Naive thymus-derived CD8-positive, alpha-beta T cell (primary cell): ENCODE measurements at regions not wholly inside any gene's neighbourhood (a gene's known extent, or its start where the extent isn't known, plus 50 kb on each side); places are given as distances from the start of the nearest gene placed in this dataset.

ENCODE experiments used
- ATAC-seq, 2 donors: fragments of 150-1000 bp; cut with Tn5 transposase in 1 of 2; sonication (Bioruptor Pico), chemical (Tn5 transposase) in 1 of 2; 1 replicate in 1 of 2; 2 replicates in 1 of 2; pipeline ENCODE4 v1.10.0; 2021; ENCODE audit warnings: mild to moderate bottlenecking in 2 of 2, moderate library complexity in 2 of 2
- POLR2A ChIA-PET: fragments of 350-600 bp; sonication (Branson Sonifier 250); formaldehyde crosslinking; loops from one replicate; lab custom pipeline; 2021; ENCODE audit warnings: antibody characterized with exemption; lab: Charles Lee
- DNase-seq, 10 donors: peaks; one replicate each; pipeline versions ENCODE4 v3.0.0 to v3.0.0-alpha.2; 2020 to 2022
- H3K27ac Mint-ChIP-seq, 10 donors: one replicate each; pipeline ENCODE4 v1.8.0; 2020 to 2022; ENCODE audit warnings: mild to moderate bottlenecking in 10 of 10, mixed read lengths in 10 of 10, moderate library complexity in 4 of 10, inconsistent platforms in 1 of 10
- H3K27me3 Mint-ChIP-seq, 5 donors: one replicate each; pipeline ENCODE4 v1.8.0; 2021 to 2022; ENCODE audit warnings: mixed read lengths in 5 of 5
- H3K36me3 Mint-ChIP-seq, 3 donors: one replicate each; pipeline ENCODE4 v1.8.0; 2020 to 2022; ENCODE audit warnings: mixed read lengths in 3 of 3, mild to moderate bottlenecking in 2 of 3, inconsistent platforms in 1 of 3
- H3K4me1 Mint-ChIP-seq, 4 donors: one replicate each; pipeline ENCODE4 v1.8.0; 2021 to 2022; ENCODE audit warnings: mixed read lengths in 4 of 4
- H3K4me3 Mint-ChIP-seq, 10 donors: one replicate each; pipeline ENCODE4 v1.8.0; 2020 to 2022; ENCODE audit warnings: mild to moderate bottlenecking in 10 of 10, mixed read lengths in 10 of 10, moderate library complexity in 6 of 10, inconsistent platforms in 1 of 10
- H3K9me3 Mint-ChIP-seq, 9 donors: one replicate each; pipeline ENCODE4 v1.8.0; 2020 to 2022; ENCODE audit warnings: mixed read lengths in 9 of 9, mild to moderate bottlenecking in 3 of 9, inconsistent platforms in 1 of 9, moderate library complexity in 1 of 9

DNA sequence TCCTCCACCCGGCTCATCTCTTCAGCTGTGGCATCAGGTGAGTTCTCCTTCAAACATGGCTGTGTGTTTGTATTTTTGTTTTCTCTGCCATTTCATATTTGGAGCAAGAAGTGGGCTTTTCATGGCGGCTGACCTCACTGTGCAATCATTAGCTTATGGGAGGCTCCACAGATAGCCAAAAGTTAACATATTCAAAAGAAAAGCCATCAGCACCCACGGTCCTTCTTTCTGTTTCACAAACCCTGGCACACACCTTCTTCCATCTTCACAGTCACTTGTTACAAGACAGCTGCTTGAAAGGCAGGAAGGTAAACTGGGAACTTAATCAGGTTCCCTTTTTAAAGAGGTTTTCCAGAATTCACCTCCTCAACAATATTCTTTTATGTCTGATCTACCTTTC is 69.3 kb upstream of the ATP12A start:
- Mint-ChIP-seq H3K27me3 (no peaks in the 10 kb centered on the region), H3K4me3 (no peak overlapping the region), H3K4me1 (peaks cover 7 to 26% (median 14%) of the 10 kb centered on the region in 4 donors), H3K9me3 (no peaks in the 10 kb centered on the region), H3K27ac (no peak overlapping the region), H3K36me3 (no peaks in the 10 kb centered on the region)
- ATAC-seq (no peak), DNase-seq (no peak)
- POLR2A ChIA-PET, result no interaction called here

GRCh38 chr13:24612726-24613125 is 67.5 kb upstream of the ATP12A start:
- H3K27me3 Mint-ChIP-seq, result no peaks in the 10 kb centered on the region
- no peak overlapping the region for H3K4me3 Mint-ChIP-seq
- H3K9me3 Mint-ChIP-seq, result no peaks in the 10 kb centered on the region
- ATAC-seq (no peak), DNase-seq (no peak)
- H3K36me3 Mint-ChIP-seq, result no peaks in the 10 kb centered on the region
- POLR2A ChIA-PET, result no interaction called here
- H3K27ac Mint-ChIP-seq, result no peak overlapping the region
- peaks cover 8 to 25% (median 17%) of the 10 kb centered on the region in 4 donors for H3K4me1 Mint-ChIP-seq

GRCh38 chr13:24613128-24613527 is 67.1 kb upstream of the ATP12A start:
- H3K9me3 Mint-ChIP-seq, result no peaks in the 10 kb centered on the region
- peaks cover 12 to 29% (median 21%) of the 10 kb centered on the region in 4 donors for H3K4me1 Mint-ChIP-seq
- DNase-seq (no peak), ATAC-seq (no peak)
- no peaks in the 10 kb centered on the region for H3K36me3 Mint-ChIP-seq
- H3K27ac Mint-ChIP-seq, result peak overlapping the region in 1 of 10 donors; percentile 65
- H3K27me3 Mint-ChIP-seq, result no peaks in the 10 kb centered on the region
- POLR2A ChIA-PET, result no interaction called here
- no peak overlapping the region for H3K4me3 Mint-ChIP-seq

- DNase-seq (no peak), ATAC-seq (no peak)
- POLR2A ChIA-PET, result no interaction called here
- peaks cover 18 to 35% (median 27%) of the 10 kb centered on the region in 4 donors for H3K4me1 Mint-ChIP-seq
- H3K27me3 Mint-ChIP-seq, result no peaks in the 10 kb centered on the region
- H3K36me3 Mint-ChIP-seq, result no peaks in the 10 kb centered on the region
- H3K27ac Mint-ChIP-seq, result no peak overlapping the region
- H3K4me3 Mint-ChIP-seq, result no peak overlapping the region
- no peaks in the 10 kb centered on the region for H3K9me3 Mint-ChIP-seq
Measured at GRCh38 chr13:24613755-24614154, 66.5 kb upstream of the ATP12A start.

- no peaks in the 10 kb centered on the region for H3K9me3 Mint-ChIP-seq
- POLR2A ChIA-PET, result no interaction called here
- H3K27ac Mint-ChIP-seq, result peak overlapping the region in 9 of 10 donors; percentile 44 to 86 (median 73)
- ATAC-seq (no peak), DNase-seq (no peak)
- H3K4me3 Mint-ChIP-seq, result no peak overlapping the region
- H3K4me1 Mint-ChIP-seq, result peaks cover 19 to 43% (median 34%) of the 10 kb centered on the region in 4 donors
- H3K27me3 Mint-ChIP-seq, result no peaks in the 10 kb centered on the region
- no peaks in the 10 kb centered on the region for H3K36me3 Mint-ChIP-seq
Measured at GRCh38 chr13:24614306-24615080, 65.7 kb upstream of the ATP12A start.

DNA sequence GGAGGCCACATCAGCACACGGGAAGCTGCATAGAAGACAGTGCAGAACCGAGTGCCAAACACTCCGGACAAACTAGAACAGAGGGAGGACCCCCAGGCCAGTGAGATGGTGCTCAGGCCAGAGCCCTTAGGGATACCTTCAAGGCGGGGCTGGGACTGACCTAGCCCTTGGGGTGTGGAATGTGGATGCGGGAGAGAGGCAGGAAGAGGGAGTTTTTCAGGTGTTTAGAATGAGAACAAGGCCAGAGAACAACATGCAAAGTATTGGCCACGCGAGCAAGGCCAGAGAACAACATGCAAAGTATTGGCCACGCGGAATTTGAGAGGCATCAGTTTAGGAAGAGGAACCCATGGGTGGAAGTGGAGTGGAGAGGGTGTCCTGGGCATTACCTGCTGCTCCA is 65.1 kb upstream of the ATP12A start:
- no peaks in the 10 kb centered on the region for H3K36me3 Mint-ChIP-seq
- no peaks in the 10 kb centered on the region for H3K9me3 Mint-ChIP-seq
- peaks cover 20 to 44% (median 36%) of the 10 kb centered on the region in 4 donors for H3K4me1 Mint-ChIP-seq
- no peak overlapping the region for H3K4me3 Mint-ChIP-seq
- DNase-seq (no peak), ATAC-seq (no peak)
- POLR2A ChIA-PET, result no interaction called here
- peak overlapping the region; percentile 37 to 86 (median 70) for H3K27ac Mint-ChIP-seq
- H3K27me3 Mint-ChIP-seq, result no peaks in the 10 kb centered on the region

- H3K27ac Mint-ChIP-seq, result peak overlapping the region in 7 of 10 donors; percentile 32 to 84 (median 65)
- POLR2A ChIA-PET, result interaction anchor here (1.0 to 1.5 kb wide), 2 partner anchors 10 to 20 kb away, joined by 6 to 7 read pairs; no protein-coding TSS in a partner anchor
- no peaks in the 10 kb centered on the region for H3K9me3 Mint-ChIP-seq
- no peaks in the 10 kb centered on the region for H3K27me3 Mint-ChIP-seq
- no peaks in the 10 kb centered on the region for H3K36me3 Mint-ChIP-seq
- ATAC-seq, result no peak
- H3K4me1 Mint-ChIP-seq, result peaks cover 23 to 41% (median 36%) of the 10 kb centered on the region in 4 donors
- DNase-seq, result no peak
- H3K4me3 Mint-ChIP-seq, result no peak overlapping the region
Measured at GRCh38 chr13:24615911-24616472, 64.2 kb upstream of the ATP12A start.

GRCh38 chr13:24616514-24616913 is 63.7 kb upstream of the ATP12A start:
- POLR2A ChIA-PET, result interaction anchor here (1.0 to 1.5 kb wide), 2 partner anchors 11 to 19 kb away, joined by 6 to 7 read pairs; no protein-coding TSS in a partner anchor
- no peaks in the 10 kb centered on the region for H3K9me3 Mint-ChIP-seq
- no peaks in the 10 kb centered on the region for H3K36me3 Mint-ChIP-seq
- DNase-seq, result no peak
- no peaks in the 10 kb centered on the region for H3K27me3 Mint-ChIP-seq
- no peak for ATAC-seq
- H3K4me3 Mint-ChIP-seq, result peak overlapping the region in 1 of 10 donors; percentile 14
- peak overlapping the region in 8 of 10 donors; percentile 15 to 84 (median 56) for H3K27ac Mint-ChIP-seq
- H3K4me1 Mint-ChIP-seq, result peaks cover 23 to 41% (median 34%) of the 10 kb centered on the region in 4 donors

DNA sequence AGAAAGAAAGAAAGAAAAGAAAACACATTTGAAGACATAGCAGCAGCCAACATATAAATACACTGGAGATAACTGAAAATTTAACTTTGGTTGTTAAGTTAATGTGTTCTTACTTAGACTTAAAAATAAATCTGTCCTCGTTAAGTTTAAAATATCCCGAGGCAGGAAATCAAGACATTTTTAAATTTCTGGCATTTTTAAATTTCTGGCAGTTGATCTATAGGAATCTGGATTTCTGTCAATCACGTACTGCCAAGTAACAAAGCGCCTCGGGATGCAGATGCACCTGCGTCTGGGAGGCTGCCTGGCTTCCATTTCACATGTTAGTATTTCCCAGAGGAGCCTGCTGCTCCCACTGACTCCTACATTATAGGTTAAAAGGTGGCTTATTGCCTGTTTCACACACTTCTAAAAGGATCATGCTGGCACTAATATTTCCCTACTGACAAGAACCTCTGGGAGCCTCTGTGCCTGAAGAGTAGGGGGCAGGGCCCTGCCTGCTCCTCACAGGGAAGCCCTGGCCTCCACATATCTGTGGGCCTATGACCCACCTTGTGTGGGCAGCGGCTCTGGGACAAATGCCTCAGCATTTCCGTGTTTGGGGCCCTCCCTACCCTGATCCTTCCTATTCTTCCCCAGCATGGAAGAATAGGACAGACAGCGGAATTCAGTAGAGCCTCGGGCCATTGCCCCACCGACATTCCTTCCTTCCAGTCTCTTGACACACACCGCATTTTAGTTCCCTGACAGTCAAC is 62.8 kb upstream of the ATP12A start:
- no peaks in the 10 kb centered on the region for H3K9me3 Mint-ChIP-seq
- DNase-seq (no peak), ATAC-seq (no peak)
- peak overlapping the region in 9 of 10 donors; percentile 72 to 97 (median 94) for H3K27ac Mint-ChIP-seq
- POLR2A ChIA-PET, result interaction anchor here (1.0 to 1.6 kb wide), 3 partner anchors 10 to 18 kb away, joined by 6 to 10 read pairs (median 7); no protein-coding TSS in a partner anchor
- no peaks in the 10 kb centered on the region for H3K27me3 Mint-ChIP-seq
- peaks cover 23 to 41% (median 33%) of the 10 kb centered on the region in 4 donors for H3K4me1 Mint-ChIP-seq
- H3K36me3 Mint-ChIP-seq, result no peaks in the 10 kb centered on the region
- peak overlapping the region in 1 of 10 donors; percentile 80 for H3K4me3 Mint-ChIP-seq

DNA sequence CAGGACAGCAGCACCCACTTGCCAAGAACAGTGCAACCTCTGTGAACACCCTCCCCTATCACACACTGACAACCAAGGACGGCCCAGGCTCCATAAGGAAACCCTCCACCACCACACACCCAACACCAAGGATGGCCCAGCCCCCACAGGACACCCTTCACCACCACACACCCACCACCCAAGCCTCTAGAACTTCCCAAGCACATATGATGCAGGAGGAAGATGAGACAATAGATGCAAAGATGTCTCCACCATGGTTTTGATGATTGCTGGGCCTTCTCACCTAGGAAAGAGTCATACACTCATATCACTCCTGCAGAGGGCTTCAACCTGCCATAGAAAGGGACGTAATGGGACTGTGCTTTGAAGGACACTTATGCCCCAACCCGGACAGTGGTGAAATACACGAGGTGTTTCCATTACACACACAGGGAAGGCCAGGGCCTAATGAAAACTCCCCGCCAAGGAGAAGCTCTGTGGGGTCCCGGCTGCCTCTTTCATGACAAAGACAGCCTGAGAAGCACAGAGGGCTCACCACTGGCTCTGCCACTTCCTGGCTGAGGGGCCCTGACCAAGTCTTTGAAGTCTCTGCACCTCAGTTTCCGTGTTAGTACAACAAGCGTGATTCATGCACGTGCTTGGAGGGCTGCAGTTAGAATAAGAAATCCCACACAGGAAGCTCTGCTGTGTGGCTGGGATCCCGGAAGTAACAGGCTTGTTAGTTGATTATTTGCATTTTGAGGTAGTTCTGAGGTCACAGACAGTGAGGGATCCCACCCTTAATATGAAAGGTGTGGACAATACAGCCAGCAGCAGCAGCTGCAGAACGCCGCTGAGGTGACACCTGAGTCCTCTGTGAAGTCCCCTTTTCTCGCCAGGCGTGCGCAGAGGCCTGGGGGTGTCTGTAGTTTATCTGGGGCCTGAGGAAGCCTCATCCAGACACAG is 61.9 kb upstream of the ATP12A start:
- H3K4me3 Mint-ChIP-seq, result peak overlapping the region in 9 of 10 donors; percentile 2 to 80 (median 43)
- peak; percentile 87 to 90 for ATAC-seq
- peak overlapping the region; percentile 72 to 97 (median 94) for H3K27ac Mint-ChIP-seq
- DNase-seq, result peak in 9 of 10 donors; percentile 29 to 78 (median 63)
- no peaks in the 10 kb centered on the region for H3K9me3 Mint-ChIP-seq
- H3K27me3 Mint-ChIP-seq, result no peaks in the 10 kb centered on the region
- H3K4me1 Mint-ChIP-seq, result peaks cover 23 to 41% (median 33%) of the 10 kb centered on the region in 4 donors
- H3K36me3 Mint-ChIP-seq, result no peaks in the 10 kb centered on the region
- POLR2A ChIA-PET, result interaction anchor here (0.6 to 1.6 kb wide), 5 partner anchors 9 to 62 kb away, joined by 3 to 10 read pairs (median 5); partner anchors contain the start of gene ATP12A

DNA sequence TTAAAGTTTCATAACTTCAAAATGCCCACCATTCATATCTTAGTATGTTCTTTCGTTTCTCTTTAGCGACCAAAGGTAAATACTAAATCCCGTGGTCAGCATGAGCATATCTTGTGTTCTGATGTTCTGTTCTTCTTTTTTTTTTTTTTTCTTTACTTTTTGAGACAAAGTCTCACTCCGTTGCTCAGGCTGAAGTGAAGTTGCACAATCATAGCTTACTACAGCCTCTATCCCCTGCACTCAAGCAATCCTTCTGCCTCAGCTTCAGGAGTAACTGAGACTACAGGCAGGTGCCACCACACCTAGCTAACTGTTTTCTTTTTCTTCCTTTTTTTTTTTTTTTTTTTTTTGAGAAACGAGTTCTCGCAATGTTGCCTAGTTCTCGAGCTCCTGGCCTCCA is 60.9 kb upstream of the ATP12A start:
- Mint-ChIP-seq H3K9me3 (no peaks in the 10 kb centered on the region), H3K4me3 (peak overlapping the region in 5 of 10 donors; percentile 7 to 51 (median 40)), H3K4me1 (peaks cover 23 to 48% (median 35%) of the 10 kb centered on the region in 4 donors), H3K27ac (peak overlapping the region; percentile 53 to 97 (median 94)), H3K36me3 (no peaks in the 10 kb centered on the region), H3K27me3 (no peaks in the 10 kb centered on the region)
- POLR2A ChIA-PET, result interaction anchor here (0.6 to 1.6 kb wide), 4 partner anchors 8 to 90 kb away, joined by 3 to 10 read pairs (median 4); no protein-coding TSS in a partner anchor
- ATAC-seq, result no peak
- DNase-seq, result no peak
